ENCODE measurements at regions not wholly inside any gene's neighbourhood (a gene's known extent, or its start where the extent isn't known, plus 50 kb on each side); places are given as distances from the start of the nearest gene placed in this dataset.

DNA sequence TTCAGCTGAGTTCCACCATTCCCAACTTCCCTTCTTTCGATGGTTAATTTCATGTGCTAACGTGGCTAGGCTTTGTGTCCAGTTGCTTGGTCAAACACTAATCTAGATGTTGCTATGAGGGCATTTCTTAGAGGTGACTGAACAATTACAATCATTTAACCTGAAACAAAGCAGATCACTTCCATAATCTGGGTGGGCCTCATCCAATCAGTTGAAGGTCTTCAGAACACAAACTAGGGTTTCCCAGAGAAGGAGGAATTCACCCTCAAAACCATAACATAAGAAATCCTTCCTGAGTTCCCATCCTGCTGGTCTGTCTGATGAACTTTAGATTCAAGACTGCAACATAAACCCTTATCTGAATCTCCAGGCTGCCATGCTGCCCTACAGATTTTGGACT is 2381.7 kb downstream of the MAT2B start:
- TF ChIP-seq, protein P1, sequence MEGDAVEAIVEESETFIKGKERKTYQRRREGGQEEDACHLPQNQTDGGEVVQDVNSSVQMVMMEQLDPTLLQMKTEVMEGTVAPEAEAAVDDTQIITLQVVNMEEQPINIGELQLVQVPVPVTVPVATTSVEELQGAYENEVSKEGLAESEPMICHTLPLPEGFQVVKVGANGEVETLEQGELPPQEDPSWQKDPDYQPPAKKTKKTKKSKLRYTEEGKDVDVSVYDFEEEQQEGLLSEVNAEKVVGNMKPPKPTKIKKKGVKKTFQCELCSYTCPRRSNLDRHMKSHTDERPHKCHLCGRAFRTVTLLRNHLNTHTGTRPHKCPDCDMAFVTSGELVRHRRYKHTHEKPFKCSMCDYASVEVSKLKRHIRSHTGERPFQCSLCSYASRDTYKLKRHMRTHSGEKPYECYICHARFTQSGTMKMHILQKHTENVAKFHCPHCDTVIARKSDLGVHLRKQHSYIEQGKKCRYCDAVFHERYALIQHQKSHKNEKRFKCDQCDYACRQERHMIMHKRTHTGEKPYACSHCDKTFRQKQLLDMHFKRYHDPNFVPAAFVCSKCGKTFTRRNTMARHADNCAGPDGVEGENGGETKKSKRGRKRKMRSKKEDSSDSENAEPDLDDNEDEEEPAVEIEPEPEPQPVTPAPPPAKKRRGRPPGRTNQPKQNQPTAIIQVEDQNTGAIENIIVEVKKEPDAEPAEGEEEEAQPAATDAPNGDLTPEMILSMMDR (IDR thresholded peaks at IDR 0.05 in 8 of 11, conservative IDR thresholded peaks at IDR 0.05 in 3 of 11) = no peak
- TF ChIP-seq POLR2A (IDR thresholded peaks at IDR 0.05) = no peak
